ENCODE measurements at regions not wholly inside any gene's neighbourhood (a gene's known extent, or its start where the extent isn't known, plus 50 kb on each side); places are given as distances from the start of the nearest gene placed in this dataset.

GRCh38 chr18:75800331-75800648 is 372.8 kb upstream of the SMIM21 start:
- no peak for DNase-seq (ENCODE audit: low spot score)

DNA sequence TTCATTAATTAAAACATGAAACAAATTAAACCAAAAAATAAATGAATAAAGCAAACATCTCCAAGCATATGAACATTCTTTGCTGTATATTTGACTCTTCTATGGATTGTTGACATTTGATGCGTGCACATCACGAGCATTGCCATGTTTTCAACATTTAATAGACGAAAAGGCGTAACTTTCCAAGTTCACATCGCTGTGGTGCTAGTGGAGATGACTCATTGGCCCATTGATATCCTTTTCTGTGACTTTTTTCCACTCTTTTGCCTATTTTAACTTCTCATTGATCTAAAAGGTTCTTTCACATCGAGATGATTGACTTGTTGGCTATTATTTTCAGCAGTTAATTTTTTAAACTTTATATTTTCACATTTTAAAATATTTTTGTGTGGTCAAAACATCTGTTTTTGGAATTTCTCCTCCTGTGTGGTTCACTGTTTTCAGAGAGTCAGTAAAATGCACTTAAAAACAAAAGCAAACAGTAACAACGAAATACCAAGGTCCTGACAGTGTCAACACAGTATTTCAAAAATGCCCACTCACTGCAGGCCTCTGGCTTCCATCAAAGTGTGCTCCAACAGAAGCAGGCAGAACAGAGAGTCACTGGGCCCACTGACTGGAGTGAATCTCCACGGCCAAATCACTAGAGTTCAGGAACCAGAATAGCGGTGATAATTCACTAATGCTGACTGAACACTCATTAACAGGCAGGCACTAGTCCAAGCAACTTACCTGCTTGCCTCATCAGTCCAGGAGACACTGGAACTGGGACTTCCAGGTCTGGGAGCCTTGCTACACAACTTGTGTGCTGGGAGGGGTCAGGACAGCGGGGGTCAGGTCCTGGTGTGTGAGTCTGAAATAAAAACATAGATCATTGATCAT is 372.2 kb upstream of the SMIM21 start:
- DNase-seq (ENCODE audit: low spot score): no peak

GRCh38 chr18:75797046-75797445 is 369.5 kb upstream of the SMIM21 start:
- DNase-seq (ENCODE audit: low spot score): no peak

DNA sequence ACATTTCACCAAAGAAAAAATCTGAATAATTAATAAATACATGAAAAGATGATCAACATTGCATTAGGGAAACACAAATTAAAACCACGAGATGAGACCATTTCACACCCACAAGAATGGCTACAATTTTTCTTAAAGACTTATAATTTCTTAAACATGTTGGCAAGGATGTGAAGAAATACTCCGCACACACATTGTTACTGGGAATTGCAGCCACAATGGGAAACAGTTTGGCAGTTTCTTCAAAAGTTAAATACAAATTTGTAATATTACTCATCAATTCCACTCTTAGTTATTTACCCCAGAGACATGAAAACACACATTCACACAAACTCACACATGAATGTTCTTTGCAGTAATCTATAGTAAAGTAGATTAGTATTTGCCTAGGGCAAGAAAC is 363.3 kb upstream of the SMIM21 start:
- DNase-seq (ENCODE audit: low spot score): no peak

DNA sequence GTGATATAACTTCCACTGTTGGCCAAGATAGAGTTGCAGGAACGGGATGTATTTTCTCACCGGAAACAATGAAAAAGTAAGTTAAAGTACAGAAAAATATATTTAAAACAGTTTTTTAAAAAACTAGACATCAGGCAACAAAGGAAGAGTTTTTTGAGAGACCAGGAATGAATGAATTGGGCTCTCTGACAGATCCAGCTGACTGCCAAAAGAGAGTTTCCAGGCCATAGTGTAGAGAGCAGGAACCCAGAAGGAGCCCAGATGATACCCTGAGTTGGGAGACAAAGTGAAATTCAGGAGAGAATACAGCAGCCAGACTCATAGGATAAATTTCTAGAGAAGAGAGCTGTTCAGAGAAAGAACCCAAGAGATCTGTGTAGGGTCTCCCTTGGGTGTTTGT is 362.6 kb upstream of the SMIM21 start:
- no peak for DNase-seq (ENCODE audit: low spot score)

- no peak for DNase-seq (ENCODE audit: low spot score)
Measured at GRCh38 chr18:75785834-75786233, 358.3 kb upstream of the SMIM21 start.

GRCh38 chr18:75785206-75785605 is 357.7 kb upstream of the SMIM21 start:
- no peak for DNase-seq (ENCODE audit: low spot score)

- no peak for DNase-seq (ENCODE audit: low spot score)
Measured at GRCh38 chr18:75784390-75784789, 356.9 kb upstream of the SMIM21 start.

GRCh38 chr18:75783566-75784281 is 356.2 kb upstream of the SMIM21 start:
- DNase-seq (ENCODE audit: low spot score): no peak

- no peak for DNase-seq (ENCODE audit: low spot score)
Measured at GRCh38 chr18:75782826-75783225, 355.3 kb upstream of the SMIM21 start.

GRCh38 chr18:75782204-75782603 is 354.7 kb upstream of the SMIM21 start:
- no peak for DNase-seq (ENCODE audit: low spot score)

- DNase-seq (ENCODE audit: low spot score): no peak
Measured at GRCh38 chr18:75779910-75780309, 352.4 kb upstream of the SMIM21 start.

DNA sequence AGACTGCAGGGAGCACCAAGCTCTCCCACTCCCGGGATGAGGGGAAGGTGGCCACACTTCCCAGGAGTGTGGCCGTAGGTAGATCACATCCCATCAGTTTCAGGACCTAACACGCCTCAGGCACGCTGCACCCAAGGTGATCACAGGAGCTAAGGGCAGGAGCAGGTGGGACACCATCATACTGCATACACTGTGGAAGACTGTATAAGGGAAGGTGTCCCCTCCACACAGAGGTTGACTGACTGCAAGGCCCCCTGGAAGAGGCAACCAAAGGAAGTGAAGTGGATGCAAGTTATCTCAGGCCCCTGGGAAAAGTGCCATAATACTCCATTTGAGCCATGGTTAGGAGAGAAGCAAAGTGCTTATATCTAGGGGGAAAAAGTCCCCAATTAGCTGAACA is 351.9 kb upstream of the SMIM21 start:
- no peak for DNase-seq (ENCODE audit: low spot score)

GRCh38 chr18:75777630-75778029 is 350.1 kb upstream of the SMIM21 start:
- no peak for DNase-seq (ENCODE audit: low spot score)

- no peak for DNase-seq (ENCODE audit: low spot score)
Measured at GRCh38 chr18:75775121-75775520, 347.6 kb upstream of the SMIM21 start.

DNA sequence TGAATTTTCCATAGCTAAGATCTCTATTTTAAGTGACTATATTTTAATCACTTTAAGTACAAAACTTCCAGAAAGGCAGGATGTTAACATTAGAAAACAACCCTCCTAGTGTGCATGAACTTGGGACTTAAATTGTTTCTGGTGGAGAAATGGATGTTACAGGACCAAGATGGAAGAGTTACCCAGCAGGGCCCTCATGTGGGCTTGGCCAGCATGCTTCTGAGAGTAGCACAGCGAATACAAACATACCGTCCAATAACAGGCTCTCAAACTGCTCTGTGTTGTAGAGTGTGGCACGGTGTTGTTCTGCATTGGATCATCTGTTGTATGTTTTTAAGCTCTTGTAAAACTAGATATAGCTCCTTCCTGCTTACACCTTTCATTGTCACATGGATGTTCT is 346.1 kb upstream of the SMIM21 start:
- no peak for DNase-seq (ENCODE audit: low spot score)

DNA sequence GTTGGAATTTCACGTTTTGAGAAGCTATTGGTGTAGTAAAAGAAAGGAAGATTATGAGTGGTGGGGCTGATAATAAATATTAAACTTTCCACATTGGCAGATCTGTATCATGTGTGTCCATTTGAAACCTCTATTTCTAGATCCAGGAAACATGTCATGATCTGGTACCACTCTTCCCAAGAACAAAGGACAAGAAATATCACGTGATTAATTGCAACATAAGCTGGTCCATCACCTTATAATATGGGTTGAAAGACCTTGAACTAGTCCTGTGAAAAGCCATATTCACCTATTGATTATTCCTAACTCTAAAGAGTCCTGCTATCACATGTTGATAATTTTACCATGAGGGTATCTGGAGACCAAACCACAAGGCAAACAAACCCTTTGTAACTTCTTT is 335.3 kb upstream of the SMIM21 start:
- no peak for DNase-seq (ENCODE audit: low spot score)

GRCh38 chr18:75760208-75760607 is 332.7 kb upstream of the SMIM21 start:
- no peak for DNase-seq (ENCODE audit: low spot score)

DNA sequence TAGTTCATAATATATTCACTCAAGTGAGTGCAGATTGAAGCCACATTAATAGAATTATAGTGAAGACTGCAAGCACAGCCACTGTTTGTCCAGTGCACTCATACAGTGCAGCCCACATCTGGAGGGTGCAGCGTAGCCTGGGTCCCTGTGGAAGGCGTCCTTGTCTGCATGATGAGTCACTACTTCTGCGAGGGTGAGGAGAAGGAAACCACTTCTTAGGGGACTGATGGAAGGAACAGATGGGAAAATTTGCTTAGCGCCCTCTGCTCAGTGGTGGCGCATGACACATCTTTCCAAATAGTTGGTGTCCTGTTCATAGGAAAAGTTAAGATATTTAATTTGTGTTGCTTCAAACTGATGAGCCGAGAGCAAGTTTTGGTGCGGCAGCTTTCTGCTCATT is 330.4 kb upstream of the SMIM21 start:
- DNase-seq (ENCODE audit: low spot score): no peak

- DNase-seq (ENCODE audit: low spot score): no peak
Measured at GRCh38 chr18:75754433-75754832, 326.9 kb upstream of the SMIM21 start.

DNA sequence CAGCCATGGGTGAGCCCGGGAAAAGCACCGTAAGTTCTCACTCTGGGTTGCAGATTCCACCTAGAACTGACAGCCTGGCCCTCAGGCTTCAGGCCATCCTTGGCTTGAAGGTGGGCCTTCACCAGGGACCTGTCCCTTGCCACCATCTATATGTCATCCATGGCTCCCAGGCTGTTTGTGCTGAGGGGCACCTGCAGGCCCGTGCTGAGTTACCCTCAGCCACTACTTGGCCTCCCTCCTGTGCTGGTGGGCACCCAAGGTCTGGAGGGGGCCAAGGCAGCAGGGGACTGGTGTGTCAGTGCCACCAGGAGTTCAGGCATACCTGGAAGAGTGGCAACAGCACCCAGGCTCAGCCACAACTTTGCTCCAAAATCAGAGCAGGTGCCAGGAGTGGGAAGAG is 326.2 kb upstream of the SMIM21 start:
- no peak for DNase-seq (ENCODE audit: low spot score)

GRCh38 chr18:75752740-75753263 is 325.3 kb upstream of the SMIM21 start:
- no peak for DNase-seq (ENCODE audit: low spot score)

DNA sequence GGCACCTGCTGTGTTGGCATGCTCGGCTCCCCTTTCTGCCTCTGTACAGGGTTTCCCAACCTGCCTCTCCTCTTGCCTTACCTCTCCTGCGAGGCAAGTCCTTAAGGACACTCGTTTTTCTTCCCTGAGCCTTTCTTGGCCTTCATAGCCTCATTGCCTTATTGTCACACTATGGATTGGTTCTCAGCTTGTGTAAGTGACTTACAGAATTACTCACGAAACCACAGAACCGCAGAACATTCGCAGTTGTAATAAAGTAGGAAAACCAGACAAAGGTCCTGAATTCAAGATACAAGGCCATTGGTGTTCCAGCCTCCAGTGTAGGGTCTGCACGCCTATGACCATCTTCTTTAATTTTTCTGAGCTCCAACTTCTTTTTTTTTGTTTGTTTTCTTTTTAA is 317.6 kb upstream of the SMIM21 start:
- no peak for DNase-seq (ENCODE audit: low spot score)

DNA sequence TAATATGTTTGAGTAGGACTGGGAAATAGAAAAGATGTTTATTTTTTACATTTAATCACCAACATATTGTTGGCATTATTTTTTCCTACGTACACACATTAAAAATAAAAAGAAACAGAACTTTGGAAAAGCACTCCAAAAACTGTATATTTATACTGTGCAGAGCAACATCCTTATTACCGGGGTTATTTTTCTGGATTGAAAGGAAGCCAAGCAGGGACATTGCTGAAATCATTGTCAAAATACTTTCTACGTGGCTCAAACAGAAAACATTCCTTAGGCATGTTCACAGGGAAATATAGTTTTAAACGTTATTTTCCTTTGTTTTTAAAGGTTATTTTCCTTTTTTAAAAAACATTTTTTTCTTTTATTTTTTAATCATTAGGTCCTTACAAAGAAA is 315.0 kb upstream of the SMIM21 start:
- no peak for DNase-seq (ENCODE audit: low spot score)

All from CD4-positive, alpha-beta T cell treated with Interleukin-2 at 100 ng/mL for 4 hours (primary cell).